ENCODE measurements at regions not wholly inside any gene's neighbourhood (a gene's known extent, or its start where the extent isn't known, plus 50 kb on each side); places are given as distances from the start of the nearest gene placed in this dataset.

DNA sequence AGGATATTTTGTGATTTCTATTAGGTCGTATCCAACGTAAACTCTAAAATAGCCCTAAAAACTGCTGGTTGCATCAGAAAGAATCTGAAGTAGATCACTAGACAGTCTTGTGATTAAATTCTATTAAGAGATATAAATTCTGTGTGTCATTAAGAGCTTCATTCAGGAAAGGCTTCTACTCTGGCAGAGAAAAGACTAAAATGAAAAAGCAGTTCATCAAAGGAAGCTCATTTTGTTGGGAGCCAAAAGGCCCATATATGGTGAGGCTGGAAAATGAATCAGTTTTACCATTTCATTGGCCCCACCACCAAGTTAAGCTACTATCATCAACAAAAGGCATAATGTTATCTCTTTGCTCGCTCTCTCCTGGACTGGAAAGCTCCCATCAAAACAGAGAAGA lies 261.1 kb downstream of the SATB2 start:
- TF ChIP-seq, protein P1, sequence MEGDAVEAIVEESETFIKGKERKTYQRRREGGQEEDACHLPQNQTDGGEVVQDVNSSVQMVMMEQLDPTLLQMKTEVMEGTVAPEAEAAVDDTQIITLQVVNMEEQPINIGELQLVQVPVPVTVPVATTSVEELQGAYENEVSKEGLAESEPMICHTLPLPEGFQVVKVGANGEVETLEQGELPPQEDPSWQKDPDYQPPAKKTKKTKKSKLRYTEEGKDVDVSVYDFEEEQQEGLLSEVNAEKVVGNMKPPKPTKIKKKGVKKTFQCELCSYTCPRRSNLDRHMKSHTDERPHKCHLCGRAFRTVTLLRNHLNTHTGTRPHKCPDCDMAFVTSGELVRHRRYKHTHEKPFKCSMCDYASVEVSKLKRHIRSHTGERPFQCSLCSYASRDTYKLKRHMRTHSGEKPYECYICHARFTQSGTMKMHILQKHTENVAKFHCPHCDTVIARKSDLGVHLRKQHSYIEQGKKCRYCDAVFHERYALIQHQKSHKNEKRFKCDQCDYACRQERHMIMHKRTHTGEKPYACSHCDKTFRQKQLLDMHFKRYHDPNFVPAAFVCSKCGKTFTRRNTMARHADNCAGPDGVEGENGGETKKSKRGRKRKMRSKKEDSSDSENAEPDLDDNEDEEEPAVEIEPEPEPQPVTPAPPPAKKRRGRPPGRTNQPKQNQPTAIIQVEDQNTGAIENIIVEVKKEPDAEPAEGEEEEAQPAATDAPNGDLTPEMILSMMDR (IDR thresholded peaks at IDR 0.05): no peak
- TF ChIP-seq POLR2AphosphoS5 (IDR thresholded peaks at IDR 0.05): no peak
- no peak for TF ChIP-seq POLR2A (IDR thresholded peaks at IDR 0.05; ENCODE audit: low read depth)

Data from esophagus muscularis mucosa (tissue), 3 donors.